Ishikawa (cell line): ENCODE measurements at regions not wholly inside any gene's neighbourhood (a gene's known extent, or its start where the extent isn't known, plus 50 kb on each side); places are given as distances from the start of the nearest gene placed in this dataset.
A peak's percentile ranks its signal among the peaks of the same experiment; 100 is the strongest.

ENCODE experiments used
- CEBPB ChIP-seq: IDR thresholded peaks from 2 replicates; pipeline ENCODE4 v1.6.1; 2012
- CREB1 ChIP-seq: IDR thresholded peaks from 2 replicates; pipeline ENCODE4 v1.6.1; 2012; ENCODE audit warnings: low read depth
- EGR1 ChIP-seq: IDR thresholded peaks from 2 replicates; pipeline ENCODE4 v1.6.1; 2012
- EP300 ChIP-seq: IDR thresholded peaks from 2 replicates; pipeline ENCODE4 v1.6.1; 2012; ENCODE audit warnings: borderline replicate concordance
- FOXM1 ChIP-seq: IDR thresholded peaks from 2 replicates; pipeline ENCODE4 v1.6.1; 2012; ENCODE audit warnings: low read depth, borderline replicate concordance
- NFIC ChIP-seq: IDR thresholded peaks from 2 replicates; pipeline ENCODE4 v1.6.1; 2012
- RAD21 ChIP-seq: IDR thresholded peaks from 2 replicates; pipeline ENCODE4 v1.6.1; 2012; ENCODE audit warnings: low read depth
- TAF1 ChIP-seq: IDR thresholded peaks from 2 replicates; pipeline ENCODE4 v1.6.1; 2012; ENCODE audit warnings: low read depth, mild to moderate bottlenecking
- TCF12 ChIP-seq: IDR thresholded peaks from 2 replicates; pipeline ENCODE4 v1.6.1; 2012; ENCODE audit warnings: low read depth
- TEAD4 ChIP-seq: IDR thresholded peaks from 2 replicates; pipeline ENCODE4 v1.6.1; 2012
- YY1 ChIP-seq: IDR thresholded peaks from 2 replicates; pipeline ENCODE4 v1.6.1; 2012; ENCODE audit warnings: low read depth
- ZBTB7A ChIP-seq: IDR thresholded peaks from 2 replicates; pipeline ENCODE4 v1.6.1; 2012; ENCODE audit warnings: low read depth
- TF ChIP-seq, protein P1 (sequence below): IDR thresholded peaks from 2 replicates; pipeline ENCODE4 v1.6.1; 2012
- TF ChIP-seq, protein P2 (sequence below): IDR thresholded peaks from 2 replicates; pipeline ENCODE4 v1.6.1; 2012; ENCODE audit warnings: low read depth, mild to moderate bottlenecking
- TF ChIP-seq, protein P3 (sequence below): IDR thresholded peaks from 2 replicates; pipeline ENCODE4 v1.6.1; 2012

DNA sequence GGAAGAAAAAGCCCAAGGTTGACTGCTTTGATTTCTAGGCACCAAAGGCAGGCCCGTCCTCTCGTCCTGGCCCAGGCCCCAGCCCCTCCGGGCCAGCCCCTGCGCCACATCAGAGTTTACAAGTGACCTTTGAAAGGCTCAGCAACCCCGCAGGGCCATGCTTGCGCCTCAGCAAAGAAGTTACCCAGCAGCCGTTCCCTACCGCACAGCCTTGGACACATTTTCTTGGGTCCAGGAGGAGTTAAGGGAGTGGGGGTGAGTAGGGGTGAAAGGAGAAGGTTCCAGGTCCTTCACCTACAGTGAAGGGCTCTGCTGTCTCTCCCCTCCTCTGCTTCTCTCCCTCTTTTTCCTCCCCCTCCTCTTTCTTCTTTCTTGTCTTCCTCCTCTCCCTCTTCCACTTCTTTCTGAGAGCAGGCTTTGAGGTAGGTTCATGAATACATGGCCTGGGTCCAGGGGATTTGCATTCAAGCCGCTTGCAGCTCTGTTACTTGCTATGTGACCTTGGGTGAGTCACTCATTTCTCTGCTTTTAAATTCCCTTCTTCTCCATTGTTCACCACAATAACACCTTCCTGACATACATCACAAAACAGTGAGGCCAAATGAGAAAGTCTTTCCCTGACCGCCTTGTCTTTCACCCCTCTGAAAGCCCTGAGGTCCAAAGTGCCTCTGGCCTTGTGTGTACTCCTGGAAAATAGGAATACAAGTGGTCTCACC lies 223.3 kb upstream of the TPRG1 start:
- TF ChIP-seq TCF12 (no peak), EP300 (peak; percentile 27; the same call in 1 of the 2 replicates), CEBPB (no peak), ZBTB7A (peak; percentile 68), RAD21 (0 out of 2 replicates have a peak, but pooled peaks have one; percentile 7), TAF1 (no peak), TEAD4 (peak; percentile 53), CREB1 (no peak), YY1 (no peak), FOXM1 (no peak), NFIC (peak; percentile 70), EGR1 (no peak)
- TF ChIP-seq, protein P1, sequence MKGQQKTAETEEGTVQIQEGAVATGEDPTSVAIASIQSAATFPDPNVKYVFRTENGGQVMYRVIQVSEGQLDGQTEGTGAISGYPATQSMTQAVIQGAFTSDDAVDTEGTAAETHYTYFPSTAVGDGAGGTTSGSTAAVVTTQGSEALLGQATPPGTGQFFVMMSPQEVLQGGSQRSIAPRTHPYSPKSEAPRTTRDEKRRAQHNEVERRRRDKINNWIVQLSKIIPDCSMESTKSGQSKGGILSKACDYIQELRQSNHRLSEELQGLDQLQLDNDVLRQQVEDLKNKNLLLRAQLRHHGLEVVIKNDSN = no peak
- TF ChIP-seq, protein P2, sequence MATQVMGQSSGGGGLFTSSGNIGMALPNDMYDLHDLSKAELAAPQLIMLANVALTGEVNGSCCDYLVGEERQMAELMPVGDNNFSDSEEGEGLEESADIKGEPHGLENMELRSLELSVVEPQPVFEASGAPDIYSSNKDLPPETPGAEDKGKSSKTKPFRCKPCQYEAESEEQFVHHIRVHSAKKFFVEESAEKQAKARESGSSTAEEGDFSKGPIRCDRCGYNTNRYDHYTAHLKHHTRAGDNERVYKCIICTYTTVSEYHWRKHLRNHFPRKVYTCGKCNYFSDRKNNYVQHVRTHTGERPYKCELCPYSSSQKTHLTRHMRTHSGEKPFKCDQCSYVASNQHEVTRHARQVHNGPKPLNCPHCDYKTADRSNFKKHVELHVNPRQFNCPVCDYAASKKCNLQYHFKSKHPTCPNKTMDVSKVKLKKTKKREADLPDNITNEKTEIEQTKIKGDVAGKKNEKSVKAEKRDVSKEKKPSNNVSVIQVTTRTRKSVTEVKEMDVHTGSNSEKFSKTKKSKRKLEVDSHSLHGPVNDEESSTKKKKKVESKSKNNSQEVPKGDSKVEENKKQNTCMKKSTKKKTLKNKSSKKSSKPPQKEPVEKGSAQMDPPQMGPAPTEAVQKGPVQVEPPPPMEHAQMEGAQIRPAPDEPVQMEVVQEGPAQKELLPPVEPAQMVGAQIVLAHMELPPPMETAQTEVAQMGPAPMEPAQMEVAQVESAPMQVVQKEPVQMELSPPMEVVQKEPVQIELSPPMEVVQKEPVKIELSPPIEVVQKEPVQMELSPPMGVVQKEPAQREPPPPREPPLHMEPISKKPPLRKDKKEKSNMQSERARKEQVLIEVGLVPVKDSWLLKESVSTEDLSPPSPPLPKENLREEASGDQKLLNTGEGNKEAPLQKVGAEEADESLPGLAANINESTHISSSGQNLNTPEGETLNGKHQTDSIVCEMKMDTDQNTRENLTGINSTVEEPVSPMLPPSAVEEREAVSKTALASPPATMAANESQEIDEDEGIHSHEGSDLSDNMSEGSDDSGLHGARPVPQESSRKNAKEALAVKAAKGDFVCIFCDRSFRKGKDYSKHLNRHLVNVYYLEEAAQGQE = no peak
- TF ChIP-seq, protein P3, sequence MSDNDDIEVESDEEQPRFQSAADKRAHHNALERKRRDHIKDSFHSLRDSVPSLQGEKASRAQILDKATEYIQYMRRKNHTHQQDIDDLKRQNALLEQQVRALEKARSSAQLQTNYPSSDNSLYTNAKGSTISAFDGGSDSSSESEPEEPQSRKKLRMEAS = peak; percentile 2; the same call in 1 of the 2 replicates

DNA sequence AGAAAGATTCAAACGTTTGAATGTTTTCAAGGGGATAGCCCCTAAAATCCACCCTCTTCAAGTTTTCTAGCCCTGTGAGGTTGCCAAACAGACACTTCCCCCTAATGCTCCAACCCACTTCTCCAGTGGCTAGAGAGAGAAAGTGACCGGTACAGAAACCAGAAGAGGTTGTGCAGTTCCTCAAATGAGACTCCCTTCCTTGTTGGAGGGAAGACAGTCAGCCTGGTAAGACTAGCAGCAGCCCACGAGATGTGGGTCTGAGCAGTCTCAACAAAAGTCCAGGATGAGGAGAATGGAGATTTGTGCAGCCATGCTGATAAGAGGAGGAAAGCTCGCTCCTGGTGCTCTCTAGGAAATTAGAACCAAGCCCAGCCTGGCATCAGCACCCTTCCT lies 222.8 kb upstream of the TPRG1 start:
- TF ChIP-seq, protein P2 = no peak
- TF ChIP-seq, protein P3 = no peak
- TF ChIP-seq FOXM1 (no peak), EGR1 (no peak), TCF12 (no peak), TAF1 (no peak), EP300 (no peak), NFIC (no peak), RAD21 (no peak), ZBTB7A (no peak), YY1 (no peak), TEAD4 (no peak), CEBPB (no peak), CREB1 (no peak)
- TF ChIP-seq, protein P1 = no peak

DNA sequence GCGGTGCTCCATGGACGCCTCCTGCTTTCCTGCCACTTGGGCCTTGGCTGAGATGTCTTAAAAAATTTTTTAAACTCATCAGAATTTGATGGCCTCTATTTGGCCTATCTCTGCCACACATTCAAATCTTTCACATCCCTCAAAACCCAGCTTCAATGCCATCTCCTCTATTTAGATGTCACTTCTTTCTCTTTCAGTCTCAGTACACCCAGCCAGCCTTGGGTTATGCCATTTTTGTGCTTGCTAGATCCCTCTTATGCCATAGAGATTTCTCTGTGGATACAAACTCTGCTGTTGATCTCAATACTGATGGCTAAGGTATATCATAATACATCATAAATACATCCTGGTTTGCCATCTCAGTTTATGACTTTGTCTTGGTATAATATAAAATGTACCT lies 222.3 kb upstream of the TPRG1 start:
- TF ChIP-seq TAF1 (no peak), FOXM1 (no peak), YY1 (no peak), TCF12 (no peak), TEAD4 (no peak), ZBTB7A (no peak), CREB1 (no peak), EP300 (no peak), NFIC (no peak), CEBPB (no peak), RAD21 (no peak)
- TF ChIP-seq, protein P1 = no peak
- TF ChIP-seq, protein P2 = no peak
- TF ChIP-seq, protein P3 = no peak
